Parathyroid adenoma (tissue), 2 donors: ENCODE measurements at regions not wholly inside any gene's neighbourhood (a gene's known extent, or its start where the extent isn't known, plus 50 kb on each side); places are given as distances from the start of the nearest gene placed in this dataset.

Source experiments
- H2AFZ ChIP-seq: fragments of 300-600 bp; sonication (generic); one replicate; pipeline ENCODE4 v1.7.0; 2017; ENCODE audit warnings: antibody characterized with exemption, mild to moderate bottlenecking
- H3K27ac ChIP-seq: fragments of 300-600 bp; sonication (generic); one replicate; pipeline ENCODE4 v1.7.0; 2017
- H3K27me3 ChIP-seq: fragments of 300-600 bp; sonication (generic); one replicate; pipeline ENCODE4 v1.7.0; 2017; ENCODE audit warnings: low read length; ENCODE audit not compliant: control insufficient read depth, insufficient read depth
- H3K36me3 ChIP-seq: fragments of 300-600 bp; sonication (generic); one replicate; pipeline ENCODE4 v1.7.0; 2017; ENCODE audit warnings: low read length; ENCODE audit not compliant: control insufficient read depth, insufficient read depth
- H3K4me1 ChIP-seq: fragments of 300-600 bp; sonication (generic); one replicate; pipeline ENCODE4 v1.7.0; 2017; ENCODE audit warnings: control low read depth
- H3K4me2 ChIP-seq: fragments of 300-600 bp; sonication (generic); one replicate; pipeline ENCODE4 v1.7.0; 2017; ENCODE audit warnings: low read length
- H3K4me3 ChIP-seq: fragments of 300-600 bp; sonication (generic); one replicate; pipeline ENCODE4 v1.7.0; 2017; ENCODE audit warnings: low read depth, low read length
- H3K79me2 ChIP-seq: fragments of 300-600 bp; sonication (generic); one replicate; pipeline ENCODE4 v1.7.0; 2017; ENCODE audit warnings: control low read depth
- H3K9ac ChIP-seq: fragments of 300-600 bp; sonication (generic); one replicate; pipeline ENCODE4 v1.7.0; 2017; ENCODE audit warnings: mild to moderate bottlenecking
- H3K9me3 ChIP-seq: fragments of 300-600 bp; sonication (generic); one replicate; pipeline ENCODE4 v1.7.0; 2017; ENCODE audit warnings: low read length; ENCODE audit not compliant: control insufficient read depth
- TF ChIP-seq, protein P1 (sequence below): fragments of 300-600 bp; sonication (generic); IDR thresholded peaks from one replicate; pipeline ENCODE4 v1.7.0; 2017; ENCODE audit warnings: antibody characterized with exemption, mild to moderate bottlenecking
- donor health status: primary hyperparathyroidism.

DNA sequence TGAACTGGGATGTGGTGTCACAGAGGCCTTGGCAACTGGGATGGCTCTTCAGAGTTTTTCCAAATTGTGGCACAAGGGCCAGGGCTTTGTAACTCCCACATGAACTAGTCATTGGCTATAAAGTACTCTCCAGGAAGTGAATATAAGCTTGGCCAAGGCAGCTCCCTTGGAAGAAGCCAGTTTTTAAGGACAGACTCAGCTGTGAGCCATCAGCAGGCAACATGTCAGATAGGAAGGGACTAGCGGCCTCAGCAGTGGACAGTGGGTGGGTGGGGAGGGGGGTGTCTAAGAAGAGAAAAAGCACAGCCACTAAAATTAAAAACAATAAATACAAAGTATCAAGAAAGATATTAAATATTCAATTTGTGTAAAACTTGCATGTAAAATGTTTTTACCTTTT, 691.1 kb upstream of the PIK3C3 start:
- no peaks in the 10 kb centered on the region for H3K9me3 ChIP-seq
- no peaks in the 10 kb centered on the region for H3K36me3 ChIP-seq
- H2AFZ ChIP-seq: no peak overlapping the region
- H3K27me3 ChIP-seq: no peaks in the 10 kb centered on the region
- H3K79me2 ChIP-seq: no peaks in the 10 kb centered on the region
- H3K9ac ChIP-seq: no peak overlapping the region
- H3K4me1 ChIP-seq: no peaks in the 10 kb centered on the region
- H3K4me2 ChIP-seq: no peak overlapping the region
- TF ChIP-seq, protein P1, sequence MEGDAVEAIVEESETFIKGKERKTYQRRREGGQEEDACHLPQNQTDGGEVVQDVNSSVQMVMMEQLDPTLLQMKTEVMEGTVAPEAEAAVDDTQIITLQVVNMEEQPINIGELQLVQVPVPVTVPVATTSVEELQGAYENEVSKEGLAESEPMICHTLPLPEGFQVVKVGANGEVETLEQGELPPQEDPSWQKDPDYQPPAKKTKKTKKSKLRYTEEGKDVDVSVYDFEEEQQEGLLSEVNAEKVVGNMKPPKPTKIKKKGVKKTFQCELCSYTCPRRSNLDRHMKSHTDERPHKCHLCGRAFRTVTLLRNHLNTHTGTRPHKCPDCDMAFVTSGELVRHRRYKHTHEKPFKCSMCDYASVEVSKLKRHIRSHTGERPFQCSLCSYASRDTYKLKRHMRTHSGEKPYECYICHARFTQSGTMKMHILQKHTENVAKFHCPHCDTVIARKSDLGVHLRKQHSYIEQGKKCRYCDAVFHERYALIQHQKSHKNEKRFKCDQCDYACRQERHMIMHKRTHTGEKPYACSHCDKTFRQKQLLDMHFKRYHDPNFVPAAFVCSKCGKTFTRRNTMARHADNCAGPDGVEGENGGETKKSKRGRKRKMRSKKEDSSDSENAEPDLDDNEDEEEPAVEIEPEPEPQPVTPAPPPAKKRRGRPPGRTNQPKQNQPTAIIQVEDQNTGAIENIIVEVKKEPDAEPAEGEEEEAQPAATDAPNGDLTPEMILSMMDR: no peak
- H3K4me3 ChIP-seq: no peak overlapping the region
- H3K27ac ChIP-seq: no peak overlapping the region

DNA sequence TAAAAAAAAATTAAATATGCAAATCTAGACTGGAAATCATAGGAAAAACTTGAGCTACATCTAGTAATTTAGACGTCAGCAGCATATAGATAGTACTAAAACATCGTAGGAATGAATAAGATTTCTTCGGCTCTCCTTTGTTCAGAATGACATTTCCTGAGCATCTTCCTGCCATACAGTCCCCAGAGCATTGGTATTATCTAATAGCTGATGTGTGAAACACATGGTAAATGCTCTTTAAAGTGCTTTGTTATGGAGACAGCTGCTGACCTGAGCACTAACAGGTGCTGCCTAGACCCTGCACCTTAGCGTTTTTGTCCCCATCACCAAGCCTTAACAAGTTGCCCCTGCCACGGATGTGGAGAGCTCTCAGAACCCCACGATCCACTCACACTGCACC, 692.3 kb upstream of the PIK3C3 start:
- Histone ChIP-seq H3K27me3 (no peaks in the 10 kb centered on the region), H3K27ac (no peak overlapping the region), H3K9ac (no peak overlapping the region), H3K4me1 (no peaks in the 10 kb centered on the region), H2AFZ (no peak overlapping the region), H3K79me2 (no peaks in the 10 kb centered on the region), H3K4me3 (no peak overlapping the region), H3K9me3 (no peaks in the 10 kb centered on the region), H3K36me3 (no peaks in the 10 kb centered on the region), H3K4me2 (no peak overlapping the region)
- TF ChIP-seq, protein P1: no peak

DNA sequence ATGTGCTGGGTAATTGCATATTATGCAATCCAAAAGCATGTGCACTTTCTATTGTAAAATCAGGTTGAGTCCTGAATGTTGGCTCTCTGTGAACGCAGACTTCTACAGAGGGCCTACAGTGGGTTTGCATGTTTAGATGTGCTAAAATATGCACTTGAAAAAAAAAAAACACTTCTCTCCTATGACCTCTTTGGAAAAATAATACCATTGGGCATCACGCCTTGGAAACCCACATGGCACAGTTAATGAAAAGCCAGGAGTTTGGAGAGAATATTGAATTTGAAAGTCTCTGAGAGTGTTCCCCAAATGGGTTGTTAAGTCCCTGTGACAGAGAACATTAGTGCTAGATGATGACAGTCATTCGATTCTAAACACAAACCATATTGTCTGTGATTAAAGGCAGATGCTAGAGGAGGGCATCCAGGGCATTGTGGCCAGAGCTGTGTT, 710.4 kb upstream of the PIK3C3 start:
- TF ChIP-seq, protein P1: no peak
- H3K27ac ChIP-seq: no peak overlapping the region
- no peaks in the 10 kb centered on the region for H3K9me3 ChIP-seq
- no peaks in the 10 kb centered on the region for H3K27me3 ChIP-seq
- no peaks in the 10 kb centered on the region for H3K4me1 ChIP-seq
- H3K9ac ChIP-seq: no peak overlapping the region
- no peak overlapping the region for H3K4me3 ChIP-seq
- no peaks in the 10 kb centered on the region for H3K79me2 ChIP-seq
- no peak overlapping the region for H2AFZ ChIP-seq
- no peak overlapping the region for H3K4me2 ChIP-seq
- no peaks in the 10 kb centered on the region for H3K36me3 ChIP-seq

DNA sequence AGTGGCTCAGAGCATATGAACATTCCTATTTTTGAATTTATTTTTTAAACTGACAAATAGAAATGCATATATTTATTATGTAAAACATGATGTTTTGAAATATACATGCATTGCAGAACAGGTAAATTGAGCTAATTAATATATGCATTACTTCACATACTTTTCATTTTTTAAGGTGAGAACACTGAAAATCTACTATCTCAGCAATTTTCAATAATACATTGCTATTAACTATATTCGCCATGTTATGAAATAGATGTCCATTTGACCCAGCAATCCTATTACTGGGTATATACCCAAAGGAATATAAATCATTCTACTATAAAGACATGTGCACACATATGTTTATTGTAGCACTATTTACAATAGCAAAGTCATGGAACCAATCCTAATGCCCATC, 717.7 kb upstream of the PIK3C3 start:
- Histone ChIP-seq H3K79me2 (no peaks in the 10 kb centered on the region), H2AFZ (no peak overlapping the region), H3K9ac (no peak overlapping the region), H3K36me3 (no peaks in the 10 kb centered on the region), H3K4me3 (no peak overlapping the region), H3K4me1 (no peaks in the 10 kb centered on the region), H3K27me3 (no peaks in the 10 kb centered on the region), H3K4me2 (no peak overlapping the region), H3K27ac (no peak overlapping the region), H3K9me3 (no peaks in the 10 kb centered on the region)
- TF ChIP-seq, protein P1: no peak

DNA sequence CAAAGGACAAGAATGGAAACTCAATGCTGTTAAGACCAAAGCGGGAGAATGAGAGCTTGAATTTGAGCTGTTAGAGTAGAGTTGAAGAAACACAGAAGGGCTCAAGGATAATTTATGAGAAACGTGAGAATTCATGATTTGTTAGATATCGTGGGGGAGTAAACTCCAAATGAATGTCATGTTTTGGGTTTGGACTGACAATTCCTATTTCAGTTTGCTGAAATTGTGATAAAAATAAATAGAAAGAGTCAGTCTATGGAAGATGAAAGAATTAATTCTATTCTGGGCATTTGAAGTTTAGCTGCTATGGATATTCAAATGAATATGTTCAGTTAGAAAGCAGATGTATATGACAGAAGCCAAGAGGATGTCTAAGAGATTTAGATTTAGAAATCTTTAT, 723.4 kb upstream of the PIK3C3 start:
- H3K4me2 ChIP-seq: no peak overlapping the region
- no peak overlapping the region for H3K4me3 ChIP-seq
- H3K36me3 ChIP-seq: no peaks in the 10 kb centered on the region
- H3K79me2 ChIP-seq: no peaks in the 10 kb centered on the region
- H3K4me1 ChIP-seq: no peaks in the 10 kb centered on the region
- H3K27me3 ChIP-seq: no peaks in the 10 kb centered on the region
- H3K9me3 ChIP-seq: no peaks in the 10 kb centered on the region
- TF ChIP-seq, protein P1: no peak
- H2AFZ ChIP-seq: no peak overlapping the region
- no peak overlapping the region for H3K27ac ChIP-seq
- H3K9ac ChIP-seq: no peak overlapping the region
